IPS DF 6.9 (cell line): ENCODE measurements at regions not wholly inside any gene's neighbourhood (a gene's known extent, or its start where the extent isn't known, plus 50 kb on each side); places are given as distances from the start of the nearest gene placed in this dataset.
"Not testable (repeated sequence)": the region's sequence is repeated elsewhere in the genome, so short reads cannot be mapped to it uniquely, and the experiment has no call there.

Source experiments
- DNase-seq: peaks from one replicate; pipeline ENCODE4 v3.0.0-alpha.2; 2013; ENCODE audit warnings: low read depth, low spot score
- H3K27ac ChIP-seq: one replicate; pipeline ENCODE4 v1.5.1; 2013; ENCODE audit warnings: low read length, control low read depth
- H3K27me3 ChIP-seq: 2 replicates; pipeline ENCODE4 v1.6.1; 2013; ENCODE audit warnings: mild to moderate bottlenecking, low read length; ENCODE audit not compliant: control insufficient read depth, insufficient read depth
- H3K36me3 ChIP-seq: 2 replicates; pipeline ENCODE4 v1.6.1; 2013; ENCODE audit warnings: low read length; ENCODE audit not compliant: control insufficient read depth, insufficient read depth
- H3K4me1 ChIP-seq: 2 replicates; pipeline ENCODE4 v1.6.1; 2013; ENCODE audit warnings: low read length; ENCODE audit not compliant: control insufficient read depth, insufficient read depth
- H3K4me3 ChIP-seq: 2 replicates; pipeline ENCODE4 v1.5.1; 2013; ENCODE audit warnings: mild to moderate bottlenecking, low read length
- H3K9me3 ChIP-seq: 2 replicates; pipeline ENCODE4 v1.6.1; 2013; ENCODE audit warnings: low read length, inconsistent platforms; ENCODE audit not compliant: control insufficient read depth, insufficient read depth
- WGBS: extraction: QIAGEN DNeasy Blood & Tissue Kit; methylation state at CpG from one replicate; pipeline ENCODE4 v1.1.7; 2013; ENCODE audit warnings: mixed read lengths, missing lambda C conversion rate; ENCODE audit not compliant: insufficient read length, insufficient coverage; 5-methylcytosine and 5-hydroxymethylcytosine counted together

GRCh38 chr5:56763711-56764466 lies 51.5 kb upstream of the MAP3K1 start:
- no CpG with 5 or more reads among the region's 7 CpGs for WGBS
- H3K27ac ChIP-seq: no peak overlapping the region
- no peaks in the 10 kb centered on the region for H3K4me1 ChIP-seq
- no peaks in the 10 kb centered on the region for H3K27me3 ChIP-seq
- no peaks in the 10 kb centered on the region for H3K9me3 ChIP-seq
- no peak overlapping the region for H3K4me3 ChIP-seq
- H3K36me3 ChIP-seq: no peaks in the 10 kb centered on the region
- DNase-seq: no peak

GRCh38 chr5:56763182-56763581 lies 52.2 kb upstream of the MAP3K1 start:
- no peak for DNase-seq
- Histone ChIP-seq H3K4me3 (no peak overlapping the region), H3K4me1 (no peaks in the 10 kb centered on the region), H3K9me3 (no peaks in the 10 kb centered on the region), H3K36me3 (no peaks in the 10 kb centered on the region), H3K27ac (no peak overlapping the region), H3K27me3 (no peaks in the 10 kb centered on the region)
- no CpG with 5 or more reads among the region's 1 CpG for WGBS

GRCh38 chr5:56761151-56761885 lies 54.0 kb upstream of the MAP3K1 start:
- Histone ChIP-seq H3K9me3 (no peaks in the 10 kb centered on the region), H3K36me3 (no peaks in the 10 kb centered on the region), H3K27me3 (no peaks in the 10 kb centered on the region), H3K4me1 (no peaks in the 10 kb centered on the region; the same call in 1 of the 2 replicates), H3K27ac (no peak overlapping the region), H3K4me3 (no peak overlapping the region)
- DNase-seq: no peak
- WGBS: no CpG with 5 or more reads among the region's 4 CpGs

GRCh38 chr5:56760723-56761122 lies 54.6 kb upstream of the MAP3K1 start:
- Histone ChIP-seq H3K27ac (no peak overlapping the region), H3K27me3 (no peaks in the 10 kb centered on the region), H3K9me3 (no peaks in the 10 kb centered on the region), H3K4me1 (no peaks in the 10 kb centered on the region; the same call in 1 of the 2 replicates), H3K36me3 (no peaks in the 10 kb centered on the region), H3K4me3 (no peak overlapping the region)
- DNase-seq: no peak
- whole genome bisulfite sequencing: no CpG with 5 or more reads among the region's 5 CpGs

- H3K27ac ChIP-seq: no peak overlapping the region
- H3K36me3 ChIP-seq: no peaks in the 10 kb centered on the region
- DNase-seq: no peak
- no peaks in the 10 kb centered on the region for H3K9me3 ChIP-seq
- no peaks in the 10 kb centered on the region for H3K27me3 ChIP-seq
- no peak overlapping the region for H3K4me3 ChIP-seq
- no CpG with 5 or more reads among the region's 4 CpGs for WGBS
- no peaks in the 10 kb centered on the region; the same call in 1 of the 2 replicates for H3K4me1 ChIP-seq
Measured at GRCh38 chr5:56759521-56760216, 55.7 kb upstream of the MAP3K1 start.

- Histone ChIP-seq H3K27me3 (no peaks in the 10 kb centered on the region), H3K4me1 (no peaks in the 10 kb centered on the region; the same call in 1 of the 2 replicates), H3K4me3 (no peak overlapping the region), H3K9me3 (no peaks in the 10 kb centered on the region), H3K27ac (no peak overlapping the region), H3K36me3 (no peaks in the 10 kb centered on the region)
- no CpG with 5 or more reads among the region's 5 CpGs for WGBS
- DNase-seq: no peak
Measured at GRCh38 chr5:56757077-56757476, 58.3 kb upstream of the MAP3K1 start.

DNA sequence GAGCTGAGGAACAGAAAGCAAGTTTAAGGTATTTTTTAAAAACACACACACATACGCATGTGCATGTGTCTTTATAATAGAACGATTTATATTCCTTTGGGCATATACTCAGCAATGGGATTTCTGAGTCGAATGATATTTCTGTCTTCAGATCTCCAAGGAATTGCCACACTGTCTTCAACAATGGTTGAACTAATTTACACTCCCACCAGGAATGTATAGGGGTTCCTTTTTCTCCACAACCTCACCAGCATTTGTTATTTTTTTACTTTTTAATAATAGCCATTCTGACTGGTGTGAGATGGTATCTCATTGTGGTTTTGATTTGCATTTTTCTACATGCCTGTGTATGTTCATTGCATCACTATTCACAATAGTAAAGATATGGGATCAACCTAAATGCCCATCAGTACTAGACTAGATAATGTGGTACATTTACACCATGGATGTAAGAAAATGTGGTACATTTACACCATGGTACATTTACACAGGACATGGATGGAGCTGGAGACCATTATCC lies 60.3 kb upstream of the MAP3K1 start:
- Histone ChIP-seq H3K27me3 (no peaks in the 10 kb centered on the region), H3K4me1 (no peaks in the 10 kb centered on the region; the same call in 1 of the 2 replicates), H3K36me3 (no peaks in the 10 kb centered on the region), H3K9me3 (no peaks in the 10 kb centered on the region), H3K27ac (no peak overlapping the region), H3K4me3 (no peak overlapping the region)
- WGBS: no CpG with 5 or more reads among the region's 3 CpGs
- no peak for DNase-seq

DNA sequence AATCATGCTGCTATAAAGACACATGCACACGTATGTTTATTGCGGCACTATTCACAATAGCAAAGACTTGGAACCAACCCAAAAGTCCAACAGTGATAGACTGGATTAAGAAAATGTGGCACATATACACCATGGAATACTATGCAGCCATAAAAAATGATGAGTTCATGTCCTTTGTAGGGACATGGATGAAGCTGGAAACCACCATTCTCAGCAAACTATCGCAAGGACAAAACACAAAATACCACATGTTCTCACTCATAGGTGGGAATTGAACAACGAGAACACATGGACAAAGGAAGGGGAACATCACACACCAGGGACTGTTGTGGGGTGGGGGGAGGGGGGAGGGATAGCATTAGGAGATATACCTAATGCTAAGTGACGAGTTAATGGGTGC lies 61.8 kb upstream of the MAP3K1 start:
- not testable (repeated sequence) for H3K4me1 ChIP-seq, H3K27me3 ChIP-seq, H3K4me3 ChIP-seq, H3K9me3 ChIP-seq, H3K36me3 ChIP-seq, H3K27ac ChIP-seq, DNase-seq
- no CpG with 5 or more reads among the region's 5 CpGs for whole genome bisulfite sequencing

DNA sequence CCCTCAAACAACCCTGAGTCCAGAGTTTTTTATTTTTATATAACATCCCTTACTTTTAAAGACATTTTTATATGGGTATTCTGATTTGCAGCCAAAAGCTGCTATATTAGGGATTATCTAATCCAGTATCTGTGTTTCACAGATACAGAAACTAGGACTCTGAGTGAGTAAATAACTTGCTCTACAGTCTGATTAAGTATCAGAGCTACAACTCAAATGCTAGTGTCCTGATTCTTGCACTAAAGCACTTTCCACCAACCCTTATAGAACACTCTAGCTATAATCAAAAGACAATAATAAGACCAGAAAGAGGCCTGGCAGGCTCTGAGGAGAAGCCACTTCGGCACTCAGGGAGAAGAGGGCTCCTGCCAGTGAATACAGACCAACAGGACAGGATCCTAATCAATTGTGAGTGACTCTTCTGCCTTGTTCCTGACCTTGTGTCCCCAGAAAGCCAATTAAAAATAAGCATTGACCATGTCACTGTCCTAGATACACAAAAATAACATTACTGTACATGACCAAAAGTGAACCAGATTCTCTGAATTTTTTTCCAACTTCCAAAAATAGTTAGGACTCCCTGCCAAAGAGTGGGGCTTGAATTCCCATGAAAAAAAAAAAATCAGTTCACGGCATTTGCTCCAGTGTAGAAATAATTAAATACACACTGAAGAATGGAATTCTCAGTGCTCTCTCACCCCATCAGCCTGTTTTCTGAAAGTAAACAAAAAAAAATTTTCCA lies 63.6 kb upstream of the MAP3K1 start:
- H3K9me3 ChIP-seq: no peaks in the 10 kb centered on the region
- no CpG with 5 or more reads among the region's 2 CpGs for WGBS
- no peaks in the 10 kb centered on the region for H3K36me3 ChIP-seq
- no peaks in the 10 kb centered on the region for H3K4me1 ChIP-seq
- no peak for DNase-seq
- H3K27me3 ChIP-seq: no peaks in the 10 kb centered on the region
- H3K27ac ChIP-seq: no peak overlapping the region
- no peak overlapping the region for H3K4me3 ChIP-seq

DNA sequence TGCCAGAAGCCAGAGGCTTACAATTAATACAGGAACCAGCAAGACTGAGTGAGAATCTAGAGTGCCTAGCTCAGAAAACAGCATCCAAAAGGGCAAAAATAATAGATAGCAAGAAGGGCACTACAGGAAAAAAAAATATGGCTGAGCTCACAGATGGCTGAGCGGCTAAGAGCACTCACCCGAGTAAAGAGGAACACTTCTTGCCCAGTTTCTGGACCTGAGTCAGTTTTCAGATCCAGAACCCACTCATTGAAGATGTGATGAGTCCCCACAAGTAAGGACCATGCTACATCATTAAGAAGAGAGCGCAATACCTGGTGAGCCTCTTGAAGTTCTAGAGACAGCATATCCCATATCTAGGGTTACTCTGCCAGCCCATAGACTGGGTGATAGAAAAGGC lies 65.5 kb upstream of the MAP3K1 start:
- no CpG with 5 or more reads among the region's 3 CpGs for WGBS
- H3K36me3 ChIP-seq: no peaks in the 10 kb centered on the region
- H3K27me3 ChIP-seq: no peaks in the 10 kb centered on the region
- H3K9me3 ChIP-seq: no peaks in the 10 kb centered on the region
- DNase-seq: no peak
- no peaks in the 10 kb centered on the region for H3K4me1 ChIP-seq
- no peak overlapping the region for H3K27ac ChIP-seq
- no peak overlapping the region for H3K4me3 ChIP-seq
